GM18505 (cell line): ENCODE measurements at regions not wholly inside any gene's neighbourhood (a gene's known extent, or its start where the extent isn't known, plus 50 kb on each side); places are given as distances from the start of the nearest gene placed in this dataset.

Experiments used
- ATAC-seq: cut with Tn5 transposase; IDR thresholded peaks from one replicate; pipeline ENCODE4 v1.9.1; 2021; ENCODE audit not compliant: unreplicated experiment
- POLR2A ChIP-seq: IDR thresholded peaks from 4 replicates; pipeline ENCODE4 v1.6.1; 2011; ENCODE audit warnings: borderline replicate concordance; ENCODE audit not compliant: insufficient read depth, insufficient read length; ENCODE audit errors: extremely low read depth

DNA sequence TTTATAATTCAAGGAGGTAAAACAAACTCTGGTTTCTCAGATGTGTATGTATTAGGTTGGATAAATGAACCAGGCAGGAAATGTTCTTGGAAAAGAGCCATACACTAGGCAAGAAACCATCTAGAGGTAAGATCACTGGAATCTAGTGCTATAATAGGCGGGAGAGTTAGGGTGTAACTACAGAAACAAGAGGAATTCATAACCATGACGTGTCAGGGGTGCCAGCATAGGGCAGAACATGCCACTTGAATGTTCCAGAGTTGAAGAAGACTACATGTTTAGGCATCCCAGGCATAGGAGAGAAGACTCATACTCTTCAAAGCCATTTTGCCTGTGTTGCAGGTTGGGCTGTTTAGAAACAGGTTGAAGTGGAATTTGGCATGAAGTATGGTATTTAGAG lies 198.7 kb downstream of the CCNG2 start:
- no peak for TF ChIP-seq POLR2A
- no peak for ATAC-seq

DNA sequence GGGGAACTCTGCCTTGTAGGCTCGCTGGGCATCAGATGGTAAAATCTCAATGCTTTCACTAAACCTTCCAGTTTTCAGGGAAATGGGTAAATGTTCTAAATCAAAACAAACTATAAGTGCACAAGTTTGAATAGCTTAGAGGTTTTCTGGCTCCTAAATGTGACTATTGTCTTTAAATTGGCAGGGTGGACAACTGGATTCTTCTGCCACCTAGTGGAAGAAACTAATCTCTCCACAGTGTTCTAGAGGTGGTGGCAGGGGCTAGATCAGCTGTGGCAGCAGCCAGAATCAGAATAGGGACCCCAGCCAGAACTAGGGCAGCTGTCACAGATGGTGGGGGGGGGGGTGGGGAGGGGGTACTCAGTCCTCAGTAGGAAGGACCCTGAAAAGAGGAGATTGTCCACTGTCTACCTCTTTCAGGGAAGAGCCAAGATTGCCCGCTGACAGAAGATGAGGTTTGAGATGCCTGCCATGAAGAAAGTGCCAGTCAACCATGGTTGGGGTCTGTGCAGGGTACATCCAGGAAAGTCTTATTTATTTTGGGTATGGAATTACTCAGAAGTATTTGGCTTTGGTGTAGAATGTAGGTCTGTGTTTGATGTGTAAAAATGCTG lies 201.4 kb downstream of the CCNG2 start:
- no peak for TF ChIP-seq POLR2A
- no peak for ATAC-seq

DNA sequence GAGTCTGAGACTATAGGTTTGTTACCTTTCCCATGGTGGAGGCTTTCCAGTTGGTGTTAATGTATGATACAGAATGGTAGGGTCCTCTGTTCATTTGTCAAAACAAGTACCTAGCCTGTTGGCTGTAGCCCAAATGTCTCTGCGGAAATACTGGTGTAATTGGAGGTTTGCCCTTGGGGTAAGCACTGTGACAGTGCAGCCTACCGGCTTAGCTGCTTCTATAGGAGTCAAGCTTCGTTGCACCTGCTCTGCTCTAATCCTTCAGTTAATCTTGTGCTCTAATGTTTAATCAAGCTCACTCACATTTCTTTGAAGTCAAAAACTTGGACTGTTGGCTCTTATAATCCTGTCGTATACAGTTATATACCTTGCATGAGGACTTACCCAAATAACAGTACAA lies 203.4 kb downstream of the CCNG2 start:
- ATAC-seq = no peak

DNA sequence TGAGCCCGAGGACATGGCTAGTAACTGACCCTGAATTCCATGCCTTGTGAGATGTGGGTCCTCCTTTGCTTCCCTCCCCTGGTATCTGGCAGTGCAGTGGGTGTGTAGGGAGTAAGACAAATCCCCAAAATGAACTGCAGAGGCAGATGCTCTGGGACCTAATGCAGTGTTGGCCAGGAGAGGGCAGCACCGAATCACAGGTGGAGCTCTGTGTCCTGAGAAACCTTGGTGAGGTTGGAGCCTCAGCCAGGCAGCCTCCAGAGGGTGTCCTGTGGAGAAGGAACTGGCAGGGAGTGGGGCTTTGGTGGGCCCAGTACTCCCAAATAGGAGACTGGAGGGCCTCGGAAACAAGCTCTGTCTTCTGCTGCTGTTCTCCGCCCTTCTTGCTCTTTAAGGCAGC lies 209.9 kb downstream of the CCNG2 start:
- ATAC-seq = peak; percentile 78

More for the DNA sequence above, 203.4 kb downstream of the CCNG2 start:
- no peak for TF ChIP-seq POLR2A

DNA sequence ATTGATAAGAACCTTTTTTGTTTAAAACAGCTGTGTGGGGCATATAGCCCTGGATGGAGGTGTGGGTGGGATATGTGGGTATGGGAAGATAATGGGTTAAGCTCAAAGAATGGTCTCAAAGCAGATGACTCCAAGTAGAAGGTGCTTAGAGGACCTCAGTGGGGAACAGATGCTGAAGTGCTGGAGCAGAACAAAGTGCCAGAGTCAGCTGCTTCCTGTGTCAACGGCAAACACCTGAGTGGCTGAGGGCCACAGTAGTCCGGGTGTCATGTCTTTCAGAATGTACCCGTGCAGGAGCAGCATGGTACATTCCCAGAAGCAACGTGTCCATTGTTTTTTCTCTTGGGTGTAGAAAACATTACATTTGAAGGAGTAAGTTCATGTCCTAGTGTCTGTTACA lies 210.6 kb downstream of the CCNG2 start:
- no peak for TF ChIP-seq POLR2A
- ATAC-seq = peak; percentile 47

- TF ChIP-seq POLR2A = no peak
- no peak for ATAC-seq
Measured at GRCh38 chr4:77372375-77372774, 215.4 kb downstream of the CCNG2 start.

DNA sequence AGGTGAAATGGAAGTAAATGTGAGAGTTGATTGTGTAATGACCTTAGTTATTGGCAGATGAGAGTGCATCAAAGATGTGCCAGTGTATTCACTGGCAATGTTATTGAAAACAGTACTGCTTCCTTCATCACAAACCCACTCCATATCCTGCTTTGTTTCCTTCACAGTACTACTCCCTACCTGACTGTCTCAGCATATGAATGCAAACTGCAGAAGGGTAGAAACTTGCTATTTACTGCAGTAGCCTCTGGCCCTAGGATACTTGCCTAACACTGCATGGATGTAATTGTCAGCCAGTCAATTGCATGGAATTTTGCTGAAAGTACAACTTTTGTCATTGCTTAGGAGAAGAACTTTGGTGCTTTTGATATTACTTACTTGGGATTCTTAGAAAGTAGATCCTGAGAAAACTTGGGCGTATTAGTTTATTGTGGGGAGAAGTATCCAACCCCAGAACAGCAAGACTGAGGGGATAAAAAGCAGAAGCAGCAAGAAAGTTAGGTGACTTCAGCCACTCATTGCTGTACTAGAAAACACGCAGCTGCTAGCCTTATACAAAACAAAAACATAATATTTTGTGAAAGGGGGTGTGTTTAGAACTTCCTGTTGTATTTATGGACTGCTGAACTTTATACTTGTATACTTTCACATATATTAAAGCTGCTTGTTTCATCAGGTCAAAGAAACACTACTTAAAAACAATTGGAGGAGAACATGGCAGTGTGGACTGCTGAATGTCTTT lies 219.0 kb downstream of the CCNG2 start:
- no peak for ATAC-seq

DNA sequence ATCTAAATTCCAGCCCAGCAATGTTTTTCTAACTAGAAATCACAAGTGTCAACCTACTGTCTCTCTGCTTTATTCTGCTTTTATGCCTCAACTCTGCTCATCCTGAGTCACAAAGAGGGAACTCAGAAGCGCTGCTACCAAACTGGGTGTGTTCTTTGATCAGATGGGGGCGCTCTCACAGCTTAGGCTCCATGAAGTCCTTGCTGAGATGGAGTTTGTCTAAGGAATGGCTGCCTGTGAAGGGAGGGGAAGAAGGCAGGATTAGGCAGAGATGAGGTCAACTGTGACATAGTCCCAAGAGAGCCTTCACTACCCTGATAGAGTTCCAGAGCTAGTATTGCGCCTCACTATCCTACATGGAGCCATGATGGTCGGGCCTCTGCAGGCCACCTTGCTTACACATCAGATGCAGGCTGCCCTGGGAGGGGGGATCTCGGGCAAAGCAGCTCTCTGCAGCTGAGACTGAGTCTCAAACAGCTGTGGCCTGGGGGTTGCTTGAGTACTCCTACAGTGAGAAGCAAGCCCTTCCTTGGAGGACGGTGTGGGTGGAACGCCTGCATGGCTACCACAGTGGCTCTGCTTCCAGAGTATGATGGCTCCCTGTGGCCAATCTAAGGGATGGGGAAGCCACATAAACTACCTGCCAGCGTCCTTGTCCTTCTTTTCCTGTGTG lies 219.9 kb downstream of the CCNG2 start:
- TF ChIP-seq POLR2A = no peak
- no peak for ATAC-seq

More for the DNA sequence above, 219.0 kb downstream of the CCNG2 start:
- no peak for TF ChIP-seq POLR2A

GRCh38 chr4:77384094-77384493 lies 221.5 kb upstream of the CXCL13 start:
- TF ChIP-seq POLR2A = no peak

DNA sequence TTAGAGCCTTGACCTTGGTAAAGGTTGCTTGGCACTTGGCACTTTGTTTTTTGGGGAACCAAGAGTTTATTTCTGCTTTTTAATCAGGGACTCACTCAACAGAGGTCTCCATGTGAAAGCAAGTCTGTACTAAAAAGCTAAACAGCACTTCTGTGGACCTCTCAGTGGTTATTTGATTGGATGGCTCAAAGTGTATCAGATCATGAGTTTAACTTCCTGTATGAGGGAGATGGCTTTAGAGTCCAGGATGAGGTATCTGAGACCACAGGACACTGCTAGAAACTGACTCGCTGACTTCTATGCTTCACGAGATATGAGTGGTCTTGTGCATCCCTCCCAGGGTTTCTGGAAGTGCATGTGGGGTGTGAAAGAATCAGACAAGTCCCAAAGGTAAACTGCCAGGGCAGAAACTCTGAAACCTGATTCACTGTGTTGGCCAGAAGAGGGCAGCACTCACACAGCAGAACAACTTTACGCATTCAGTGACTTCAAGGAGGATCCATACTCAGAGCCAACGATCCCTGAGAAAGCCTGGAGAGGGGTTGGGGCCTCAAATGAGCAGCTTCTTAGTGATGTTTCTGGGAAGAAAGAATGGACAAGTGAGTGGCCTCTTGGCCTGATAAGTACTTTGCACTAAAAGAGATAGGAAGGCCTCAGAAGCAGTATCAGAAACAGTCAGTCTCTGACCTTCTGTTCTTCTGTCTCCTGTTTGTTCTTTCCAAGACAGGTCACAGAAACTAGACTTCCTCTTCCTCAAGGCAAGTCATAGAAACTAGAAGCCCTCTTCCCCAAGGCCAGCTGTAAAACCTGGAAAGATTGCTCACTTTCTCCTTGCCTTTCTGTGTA lies 220.3 kb upstream of the CXCL13 start:
- no peak for TF ChIP-seq POLR2A
- no peak for ATAC-seq

More at GRCh38 chr4:77384094-77384493, 221.5 kb upstream of the CXCL13 start:
- ATAC-seq = no peak

- TF ChIP-seq POLR2A = no peak
- ATAC-seq = no peak
Measured at GRCh38 chr4:77393996-77394395, 211.6 kb upstream of the CXCL13 start.

DNA sequence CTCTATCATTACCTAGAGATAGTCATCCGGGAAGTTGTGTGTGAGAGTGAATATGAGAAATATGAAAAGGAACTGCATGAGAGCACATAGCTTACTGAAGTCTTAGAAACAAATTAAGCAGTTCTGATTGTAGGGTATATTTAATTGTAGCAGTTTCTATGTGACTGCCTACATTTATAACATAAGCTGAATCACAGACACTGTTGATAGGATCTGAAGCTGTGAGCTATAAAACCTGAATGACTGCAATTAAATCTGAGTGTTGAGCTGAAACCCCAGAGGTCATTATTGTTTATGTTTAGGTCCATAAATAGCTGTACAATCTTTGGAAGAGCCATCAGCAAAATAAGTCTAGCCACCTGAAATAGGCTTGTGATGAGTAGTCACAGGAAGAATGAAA lies 210.1 kb upstream of the CXCL13 start:
- ATAC-seq = no peak

DNA sequence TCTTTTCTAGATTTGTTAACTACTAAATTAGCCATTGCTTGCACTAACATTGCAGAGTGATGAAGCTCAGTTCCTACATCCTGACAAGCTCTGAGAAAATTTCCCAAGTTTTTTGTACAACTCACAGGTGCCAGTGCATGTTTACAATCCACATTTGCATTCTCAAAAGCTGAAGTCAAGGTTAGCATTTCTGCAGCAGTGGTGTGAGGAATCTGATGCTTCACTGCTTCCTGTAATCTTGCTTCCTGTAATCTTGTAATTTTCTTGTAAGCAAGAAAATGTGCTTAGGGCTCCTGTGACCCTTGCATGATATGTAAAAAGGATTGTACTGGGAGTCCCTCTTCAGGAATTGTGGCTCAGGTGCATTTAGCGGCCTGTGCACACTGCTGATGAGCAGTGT lies 207.4 kb upstream of the CXCL13 start:
- ATAC-seq = no peak
- no peak for TF ChIP-seq POLR2A

More for the DNA sequence above, 210.1 kb upstream of the CXCL13 start:
- TF ChIP-seq POLR2A = no peak

- ATAC-seq = no peak
- TF ChIP-seq POLR2A = no peak
Measured at GRCh38 chr4:77399831-77400230, 205.8 kb upstream of the CXCL13 start.

- TF ChIP-seq POLR2A = no peak
- ATAC-seq = no peak
Measured at GRCh38 chr4:77413766-77414165, 191.9 kb upstream of the CXCL13 start.
